CD14-positive monocyte (primary cell): ENCODE measurements at regions not wholly inside any gene's neighbourhood (a gene's known extent, or its start where the extent isn't known, plus 50 kb on each side); places are given as distances from the start of the nearest gene placed in this dataset.

Source experiments
- DNase-seq, 3 donors: peaks; one replicate each; pipeline ENCODE4 v3.0.0-alpha.2; 2011 to 2022
- H2AFZ ChIP-seq: 2 replicates; pipeline ENCODE4 v1.6.0; 2012; ENCODE audit warnings: mild to moderate bottlenecking, low read depth, low read length, inconsistent platforms; ENCODE audit not compliant: insufficient read depth, poor library complexity, severe bottlenecking
- H3K27ac ChIP-seq, 2 donors: 1 replicate in 1 of 2; 2 replicates in 1 of 2; pipeline ENCODE4 v1.5.1; 2012 to 2013; ENCODE audit warnings: low read length in 2 of 2, control low read depth in 1 of 2, inconsistent platforms in 1 of 2, low read depth in 1 of 2, mild to moderate bottlenecking in 1 of 2
- H3K27me3 ChIP-seq, 2 donors: one replicate each; pipeline versions ENCODE4 v1.6.0 to v1.6.1; 2011 to 2013; ENCODE audit warnings: low read length in 2 of 2; ENCODE audit not compliant: control insufficient read depth in 2 of 2, insufficient read depth in 2 of 2
- H3K36me3 ChIP-seq, 2 donors: replicated peaks in 1 of 2; 1 replicate in 1 of 2; 2 replicates in 1 of 2; pipeline versions ENCODE4 v1.5.1 to v1.6.1; 2012 to 2013; ENCODE audit warnings: low read length in 2 of 2, control low read depth in 1 of 2, inconsistent platforms in 1 of 2, mild to moderate bottlenecking in 1 of 2; ENCODE audit not compliant: insufficient read depth in 2 of 2, control insufficient read depth in 1 of 2
- H3K4me1 ChIP-seq, 2 donors: 1 replicate in 1 of 2; 2 replicates in 1 of 2; pipeline versions ENCODE4 v1.5.1 to v1.6.1; 2012 to 2013; ENCODE audit warnings: low read length in 2 of 2, control low read depth in 1 of 2, inconsistent platforms in 1 of 2, mild to moderate bottlenecking in 1 of 2, moderate library complexity in 1 of 2; ENCODE audit not compliant: insufficient read depth in 2 of 2, control insufficient read depth in 1 of 2
- H3K4me2 ChIP-seq: replicated peaks from 2 replicates; pipeline ENCODE3; 2012; ENCODE audit warnings: low read length, moderate library complexity, mild to moderate bottlenecking; ENCODE audit not compliant: poor library complexity, severe bottlenecking; ENCODE audit errors: extremely low read depth
- H3K4me3 ChIP-seq, 3 experiments: fragments of 200-600 bp in 1 of 3; sonication (generic) in 1 of 3; replicated peaks in 1 of 3; 1 replicate in 2 of 3; 2 replicates in 1 of 3; pipeline ENCODE4 v1.5.1; 2011 to 2013; ENCODE audit warnings: low read length in 3 of 3, mild to moderate bottlenecking in 3 of 3, control low read depth in 2 of 3, low read depth in 2 of 3, inconsistent platforms in 1 of 3, moderate library complexity in 1 of 3
- H3K79me2 ChIP-seq: 2 replicates; pipeline ENCODE4 v1.6.0; 2012; ENCODE audit warnings: mild to moderate bottlenecking, control low read depth, inconsistent platforms, low read length, moderate library complexity; ENCODE audit not compliant: insufficient read depth
- H3K9ac ChIP-seq: 2 replicates; pipeline ENCODE4 v1.6.0; 2017; ENCODE audit warnings: low read length, mild to moderate bottlenecking; ENCODE audit not compliant: insufficient read depth, poor library complexity, severe bottlenecking
- H3K9me3 ChIP-seq, 2 donors: replicated peaks in 1 of 2; 1 replicate in 1 of 2; 2 replicates in 1 of 2; pipeline versions ENCODE4 v1.5.1 to v1.6.1; 2012 to 2013; ENCODE audit warnings: low read length in 2 of 2, control low read depth in 1 of 2; ENCODE audit not compliant: control insufficient read depth in 1 of 2, insufficient read depth in 1 of 2
- H4K20me1 ChIP-seq: 2 replicates; pipeline ENCODE4 v1.6.0; 2012; ENCODE audit warnings: mild to moderate bottlenecking, low read length, control low read depth, moderate library complexity; ENCODE audit not compliant: insufficient read depth
- H3K27ac Mint-ChIP-seq, 7 donors: one replicate each; pipeline ENCODE4 v1.8.0; 2020; ENCODE audit warnings: mild to moderate bottlenecking in 7 of 7, mixed read lengths in 7 of 7, moderate library complexity in 6 of 7, inconsistent platforms in 2 of 7
- H3K27me3 Mint-ChIP-seq, 3 donors: one replicate each; pipeline ENCODE4 v1.8.0; 2021 to 2022; ENCODE audit warnings: low read depth in 3 of 3, mild to moderate bottlenecking in 3 of 3, mixed read lengths in 3 of 3, moderate library complexity in 3 of 3, inconsistent platforms in 1 of 3
- H3K36me3 Mint-ChIP-seq, 2 donors: one replicate each; pipeline ENCODE4 v1.8.0; 2020; ENCODE audit warnings: mixed read lengths in 2 of 2, inconsistent platforms in 1 of 2, mild to moderate bottlenecking in 1 of 2
- H3K4me1 Mint-ChIP-seq: one replicate; pipeline ENCODE4 v1.8.0; 2020; ENCODE audit warnings: mild to moderate bottlenecking, mixed read lengths
- H3K4me3 Mint-ChIP-seq, 2 donors: one replicate each; pipeline ENCODE4 v1.8.0; 2020; ENCODE audit warnings: mild to moderate bottlenecking in 2 of 2, mixed read lengths in 2 of 2, moderate library complexity in 1 of 2
- H3K9me3 Mint-ChIP-seq, 7 donors: one replicate each; pipeline ENCODE4 v1.8.0; 2020 to 2022; ENCODE audit warnings: mixed read lengths in 7 of 7, mild to moderate bottlenecking in 6 of 7, moderate library complexity in 6 of 7, inconsistent platforms in 2 of 7
- WGBS: methylation state at CpG from one replicate; pipeline ENCODE4 v1.1.5; 2013; ENCODE audit warnings: missing lambda C conversion rate; ENCODE audit not compliant: insufficient coverage; 5-methylcytosine and 5-hydroxymethylcytosine counted together
- intact Hi-C, 2 donors: fragments of 100-400 bp; cut with micrococcal nuclease; formaldehyde crosslinking; loops; one replicate each; pipeline versions ENCODE4 v1.15.0 to v1.15.1; 2023
- TF ChIP-seq, protein P1 (sequence below): fragments of 200-600 bp; IDR thresholded peaks from one replicate; pipeline ENCODE4 v1.8.0; 2022; ENCODE audit warnings: antibody characterized with exemption, mild to moderate bottlenecking

DNA sequence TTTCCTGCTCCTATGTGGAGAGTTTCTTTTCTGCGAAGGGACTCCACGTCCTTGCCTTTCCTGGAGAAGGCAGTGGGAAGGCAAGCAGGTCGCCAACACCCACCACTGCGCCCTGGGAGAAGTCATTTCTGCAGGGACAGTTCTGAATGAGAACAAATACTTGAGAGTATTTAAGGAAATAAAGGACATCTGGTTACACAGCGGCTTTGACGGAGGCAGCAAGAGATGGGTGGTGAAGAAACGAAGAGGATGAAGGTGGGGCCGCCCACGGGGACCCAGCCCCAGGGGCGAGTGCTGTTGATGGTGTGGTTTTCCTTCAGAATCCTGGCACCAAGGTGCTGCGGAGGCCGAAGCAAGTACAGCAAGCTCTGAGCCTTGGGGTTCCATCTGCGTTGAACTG is 75.5 kb downstream of the PSMG1 start:
- Histone ChIP-seq H3K4me2 (no peak overlapping the region), H3K4me1 (peaks cover 57 to 58% of the 10 kb centered on the region in 2 donors), H3K27me3 (no peaks in the 10 kb centered on the region), H3K4me3 (no peak overlapping the region), H2AFZ (no peak overlapping the region), H3K79me2 (no peaks in the 10 kb centered on the region), H3K9me3 (no peaks in the 10 kb centered on the region), H3K36me3 (no peaks in the 10 kb centered on the region), H3K27ac (no peak overlapping the region), H3K9ac (no peak overlapping the region), H4K20me1 (no peaks in the 10 kb centered on the region)
- no peak for DNase-seq
- H3K27me3 Mint-ChIP-seq, result peaks cover 0 to 2% (median 2%) of the 10 kb centered on the region in 3 donors
- no peak overlapping the region for H3K27ac Mint-ChIP-seq
- peaks cover 57% of the 10 kb centered on the region for H3K4me1 Mint-ChIP-seq
- H3K4me3 Mint-ChIP-seq, result no peak overlapping the region
- intact Hi-C loops, result no loop called here
- 79% methylated on average over 8 of the region's 13 CpGs for WGBS
- peaks cover 0 to 4% (median 0%) of the 10 kb centered on the region in 7 donors for H3K9me3 Mint-ChIP-seq
- peaks cover 0 to 3% of the 10 kb centered on the region in 2 donors for H3K36me3 Mint-ChIP-seq
- TF ChIP-seq, protein P1, sequence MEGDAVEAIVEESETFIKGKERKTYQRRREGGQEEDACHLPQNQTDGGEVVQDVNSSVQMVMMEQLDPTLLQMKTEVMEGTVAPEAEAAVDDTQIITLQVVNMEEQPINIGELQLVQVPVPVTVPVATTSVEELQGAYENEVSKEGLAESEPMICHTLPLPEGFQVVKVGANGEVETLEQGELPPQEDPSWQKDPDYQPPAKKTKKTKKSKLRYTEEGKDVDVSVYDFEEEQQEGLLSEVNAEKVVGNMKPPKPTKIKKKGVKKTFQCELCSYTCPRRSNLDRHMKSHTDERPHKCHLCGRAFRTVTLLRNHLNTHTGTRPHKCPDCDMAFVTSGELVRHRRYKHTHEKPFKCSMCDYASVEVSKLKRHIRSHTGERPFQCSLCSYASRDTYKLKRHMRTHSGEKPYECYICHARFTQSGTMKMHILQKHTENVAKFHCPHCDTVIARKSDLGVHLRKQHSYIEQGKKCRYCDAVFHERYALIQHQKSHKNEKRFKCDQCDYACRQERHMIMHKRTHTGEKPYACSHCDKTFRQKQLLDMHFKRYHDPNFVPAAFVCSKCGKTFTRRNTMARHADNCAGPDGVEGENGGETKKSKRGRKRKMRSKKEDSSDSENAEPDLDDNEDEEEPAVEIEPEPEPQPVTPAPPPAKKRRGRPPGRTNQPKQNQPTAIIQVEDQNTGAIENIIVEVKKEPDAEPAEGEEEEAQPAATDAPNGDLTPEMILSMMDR, result no peak

DNA sequence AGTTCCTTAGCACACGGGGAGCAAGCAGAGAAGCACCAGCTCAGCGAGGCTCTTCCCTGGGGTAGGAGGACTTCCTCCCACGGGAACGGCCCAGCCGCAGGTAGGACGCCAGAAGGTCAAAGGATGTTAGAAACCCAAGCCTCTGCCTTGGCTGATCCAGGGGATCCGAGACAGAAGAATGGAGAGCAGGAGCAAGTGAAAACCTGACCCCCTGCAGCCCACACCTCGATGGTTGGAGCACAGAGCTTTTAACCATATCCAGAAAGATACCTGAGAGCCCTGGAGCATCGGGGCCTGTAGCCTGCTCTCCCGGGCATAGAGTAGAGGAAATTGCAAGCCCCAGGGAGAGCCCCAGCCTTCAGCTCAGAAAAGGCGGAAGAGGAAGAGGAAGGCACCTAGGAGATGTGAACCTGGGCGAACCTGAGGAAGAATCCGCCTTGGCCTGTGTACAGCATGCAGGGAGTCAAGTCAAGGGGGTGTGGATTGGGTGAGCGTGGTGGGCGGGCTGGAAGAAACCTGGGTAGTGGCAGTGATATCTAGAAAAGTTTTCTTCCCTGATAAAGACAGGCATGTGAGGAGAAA is 76.3 kb downstream of the PSMG1 start:
- peaks cover 0 to 2% (median 2%) of the 10 kb centered on the region in 3 donors for H3K27me3 Mint-ChIP-seq
- Histone ChIP-seq H3K27ac (no peak overlapping the region), H3K27me3 (no peaks in the 10 kb centered on the region), H4K20me1 (no peaks in the 10 kb centered on the region), H3K9me3 (no peaks in the 10 kb centered on the region), H3K79me2 (no peaks in the 10 kb centered on the region), H2AFZ (no peak overlapping the region), H3K36me3 (no peaks in the 10 kb centered on the region), H3K9ac (no peak overlapping the region), H3K4me3 (no peak overlapping the region), H3K4me1 (peaks cover 57 to 58% of the 10 kb centered on the region in 2 donors), H3K4me2 (no peak overlapping the region)
- H3K4me1 Mint-ChIP-seq, result peaks cover 57% of the 10 kb centered on the region
- no peak overlapping the region for H3K4me3 Mint-ChIP-seq
- DNase-seq, result peak in 1 of 3 donors; percentile 41
- intact Hi-C loops, result no loop called here
- peaks cover 0 to 4% (median 0%) of the 10 kb centered on the region in 7 donors for H3K9me3 Mint-ChIP-seq
- 72% methylated on average over 11 of the region's 15 CpGs for WGBS
- TF ChIP-seq, protein P1, result no peak
- peaks cover 0 to 3% of the 10 kb centered on the region in 2 donors for H3K36me3 Mint-ChIP-seq
- peak overlapping the region in 5 of 7 donors; percentile 49 to 97 (median 83) for H3K27ac Mint-ChIP-seq
